ENCODE measurements at regions not wholly inside any gene's neighbourhood (a gene's known extent, or its start where the extent isn't known, plus 50 kb on each side); places are given as distances from the start of the nearest gene placed in this dataset.

DNA sequence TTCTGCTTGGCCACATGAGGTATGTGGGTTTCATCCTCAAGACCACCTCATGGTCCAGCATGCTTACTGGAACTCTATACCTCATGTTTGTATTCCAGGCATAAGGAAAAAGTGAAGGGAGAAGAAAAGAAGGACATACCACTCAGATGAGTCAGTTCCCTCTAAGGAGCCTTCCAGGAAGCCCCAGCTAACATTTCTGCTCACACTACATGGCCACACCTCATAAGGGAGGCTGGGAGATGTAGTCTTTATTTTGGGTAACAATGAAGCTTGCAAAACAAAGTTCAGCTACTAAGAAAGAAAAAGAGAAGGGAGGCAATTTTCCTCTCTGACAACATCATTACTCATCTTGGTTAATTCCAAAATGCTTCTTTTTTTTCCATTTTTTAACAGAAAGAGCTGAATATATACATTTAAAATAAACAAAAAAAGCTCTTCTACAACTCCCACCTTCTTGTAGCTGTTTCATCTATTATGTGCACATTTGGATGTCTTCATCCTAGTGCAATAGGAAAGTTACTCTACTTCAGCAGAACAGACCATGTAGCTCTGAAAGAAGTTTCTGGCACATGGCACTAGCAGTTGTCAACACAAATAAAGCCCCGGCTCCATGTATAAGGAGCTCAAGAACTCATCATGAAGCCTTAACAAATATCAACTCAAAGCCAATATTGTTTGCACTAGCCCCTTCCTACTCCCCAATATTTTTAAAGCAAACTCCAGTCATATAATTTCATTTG, 123.6 kb upstream of the CCDC112 start:
- Histone ChIP-seq H3K4me1 (ENCODE audit: control insufficient read depth in 1 of 2, low read depth in 2 of 2) (peaks cover 3 to 7% of the 10 kb centered on the region in 2 donors), H3K4me3 (no peak overlapping the region), H3K27me3 (replicated peaks; ENCODE audit: insufficient read depth) (no peaks in the 10 kb centered on the region), H3K27ac (no peak overlapping the region), H3K36me3 (no peaks in the 10 kb centered on the region), H3K9me3 (no peaks in the 10 kb centered on the region)
- DNase-seq (ENCODE audit: low spot score) = no peak
- ATAC-seq (ENCODE audit: insufficient number of reproducible peaks, low FRiP score, low read depth) = peak; percentile 54
- TF ChIP-seq, protein P1, sequence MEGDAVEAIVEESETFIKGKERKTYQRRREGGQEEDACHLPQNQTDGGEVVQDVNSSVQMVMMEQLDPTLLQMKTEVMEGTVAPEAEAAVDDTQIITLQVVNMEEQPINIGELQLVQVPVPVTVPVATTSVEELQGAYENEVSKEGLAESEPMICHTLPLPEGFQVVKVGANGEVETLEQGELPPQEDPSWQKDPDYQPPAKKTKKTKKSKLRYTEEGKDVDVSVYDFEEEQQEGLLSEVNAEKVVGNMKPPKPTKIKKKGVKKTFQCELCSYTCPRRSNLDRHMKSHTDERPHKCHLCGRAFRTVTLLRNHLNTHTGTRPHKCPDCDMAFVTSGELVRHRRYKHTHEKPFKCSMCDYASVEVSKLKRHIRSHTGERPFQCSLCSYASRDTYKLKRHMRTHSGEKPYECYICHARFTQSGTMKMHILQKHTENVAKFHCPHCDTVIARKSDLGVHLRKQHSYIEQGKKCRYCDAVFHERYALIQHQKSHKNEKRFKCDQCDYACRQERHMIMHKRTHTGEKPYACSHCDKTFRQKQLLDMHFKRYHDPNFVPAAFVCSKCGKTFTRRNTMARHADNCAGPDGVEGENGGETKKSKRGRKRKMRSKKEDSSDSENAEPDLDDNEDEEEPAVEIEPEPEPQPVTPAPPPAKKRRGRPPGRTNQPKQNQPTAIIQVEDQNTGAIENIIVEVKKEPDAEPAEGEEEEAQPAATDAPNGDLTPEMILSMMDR (IDR thresholded peaks at IDR 0.05) = no peak

DNA sequence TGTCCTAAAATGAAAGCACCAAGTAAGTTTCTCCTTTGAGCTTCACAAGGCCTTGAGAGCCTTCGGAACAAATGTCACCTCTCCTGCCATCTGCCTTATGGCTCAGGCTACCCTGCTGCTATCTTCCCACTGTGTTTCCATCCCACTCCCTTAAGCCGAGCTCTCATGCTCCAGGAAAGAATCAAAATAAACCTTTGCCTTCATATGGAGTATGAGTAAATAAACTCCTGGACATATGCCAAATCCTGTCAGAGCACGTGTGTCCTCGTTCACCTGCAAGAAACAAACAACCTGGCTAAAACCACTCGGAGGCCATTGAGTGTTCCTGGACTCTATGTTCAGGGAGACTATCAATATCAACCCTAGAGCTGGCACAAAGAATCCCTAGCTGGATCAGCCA, 122.3 kb upstream of the CCDC112 start:
- H3K36me3 ChIP-seq = no peaks in the 10 kb centered on the region
- H3K27me3 ChIP-seq (replicated peaks; ENCODE audit: insufficient read depth) = no peaks in the 10 kb centered on the region
- H3K4me1 ChIP-seq (ENCODE audit: control insufficient read depth in 1 of 2, low read depth in 2 of 2) = peaks cover 3 to 6% of the 10 kb centered on the region in 2 donors
- ATAC-seq (ENCODE audit: insufficient number of reproducible peaks, low FRiP score, low read depth) = no peak
- TF ChIP-seq, protein P1 (IDR thresholded peaks at IDR 0.05) = no peak
- H3K27ac ChIP-seq = no peak overlapping the region
- H3K4me3 ChIP-seq = no peak overlapping the region
- no peak for DNase-seq (ENCODE audit: low spot score)
- H3K9me3 ChIP-seq = no peaks in the 10 kb centered on the region

DNA sequence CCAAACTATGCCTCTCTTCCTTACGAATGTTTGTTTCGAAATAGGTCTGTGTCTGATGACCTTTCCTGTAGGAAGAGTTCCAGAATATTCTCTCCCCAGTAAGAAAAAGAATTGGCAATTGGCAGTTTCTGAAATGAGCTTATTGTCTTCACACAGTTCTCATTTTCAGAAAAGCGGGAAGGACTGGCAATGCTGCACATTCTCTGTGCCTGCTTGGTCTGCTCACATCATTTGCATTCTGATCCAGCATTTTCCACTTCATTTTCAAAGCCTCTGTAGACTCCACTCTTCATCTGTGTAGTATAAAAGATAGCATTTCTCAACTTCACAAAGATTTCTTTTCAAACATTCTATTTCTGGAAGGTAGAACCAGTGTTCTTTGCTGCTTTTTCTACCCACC, 120.6 kb upstream of the CCDC112 start:
- DNase-seq (ENCODE audit: low spot score) (no peak), ATAC-seq (ENCODE audit: insufficient number of reproducible peaks, low FRiP score, low read depth) (no peak)
- H3K27ac ChIP-seq = no peak overlapping the region
- no peaks in the 10 kb centered on the region for H3K36me3 ChIP-seq
- peaks cover 0 to 3% of the 10 kb centered on the region in 2 donors for H3K4me1 ChIP-seq (ENCODE audit: control insufficient read depth in 1 of 2, low read depth in 2 of 2)
- no peaks in the 10 kb centered on the region for H3K9me3 ChIP-seq
- TF ChIP-seq, protein P1 (IDR thresholded peaks at IDR 0.05) = no peak
- no peak overlapping the region for H3K4me3 ChIP-seq
- no peaks in the 10 kb centered on the region for H3K27me3 ChIP-seq (replicated peaks; ENCODE audit: insufficient read depth)

DNA sequence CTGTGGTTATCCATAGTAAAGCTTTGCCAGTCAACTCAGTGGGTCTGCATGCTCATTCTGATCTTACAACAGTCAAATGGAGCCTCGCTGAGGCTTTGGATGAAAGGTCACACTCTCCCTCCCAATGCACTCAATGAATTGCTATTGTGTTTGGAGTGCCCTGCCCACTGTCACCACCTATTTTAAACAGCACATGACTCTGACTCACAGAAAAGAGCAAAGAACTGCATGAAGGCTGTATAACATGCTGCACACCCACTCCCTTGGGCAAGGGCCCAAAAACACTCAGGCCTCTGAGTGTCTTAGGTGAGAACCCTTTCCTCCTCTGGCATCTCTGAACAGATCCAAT, 118.7 kb upstream of the CCDC112 start:
- Histone ChIP-seq H3K4me1 (ENCODE audit: control insufficient read depth in 1 of 2, low read depth in 2 of 2) (peaks cover 0 to under 1% of the 10 kb centered on the region in 2 donors), H3K36me3 (no peaks in the 10 kb centered on the region), H3K27me3 (replicated peaks; ENCODE audit: insufficient read depth) (no peaks in the 10 kb centered on the region), H3K4me3 (no peak overlapping the region), H3K27ac (no peak overlapping the region), H3K9me3 (no peaks in the 10 kb centered on the region)
- DNase-seq (ENCODE audit: low spot score) (no peak), ATAC-seq (ENCODE audit: insufficient number of reproducible peaks, low FRiP score, low read depth) (peak; percentile 23)
- TF ChIP-seq, protein P1 (IDR thresholded peaks at IDR 0.05) = no peak

DNA sequence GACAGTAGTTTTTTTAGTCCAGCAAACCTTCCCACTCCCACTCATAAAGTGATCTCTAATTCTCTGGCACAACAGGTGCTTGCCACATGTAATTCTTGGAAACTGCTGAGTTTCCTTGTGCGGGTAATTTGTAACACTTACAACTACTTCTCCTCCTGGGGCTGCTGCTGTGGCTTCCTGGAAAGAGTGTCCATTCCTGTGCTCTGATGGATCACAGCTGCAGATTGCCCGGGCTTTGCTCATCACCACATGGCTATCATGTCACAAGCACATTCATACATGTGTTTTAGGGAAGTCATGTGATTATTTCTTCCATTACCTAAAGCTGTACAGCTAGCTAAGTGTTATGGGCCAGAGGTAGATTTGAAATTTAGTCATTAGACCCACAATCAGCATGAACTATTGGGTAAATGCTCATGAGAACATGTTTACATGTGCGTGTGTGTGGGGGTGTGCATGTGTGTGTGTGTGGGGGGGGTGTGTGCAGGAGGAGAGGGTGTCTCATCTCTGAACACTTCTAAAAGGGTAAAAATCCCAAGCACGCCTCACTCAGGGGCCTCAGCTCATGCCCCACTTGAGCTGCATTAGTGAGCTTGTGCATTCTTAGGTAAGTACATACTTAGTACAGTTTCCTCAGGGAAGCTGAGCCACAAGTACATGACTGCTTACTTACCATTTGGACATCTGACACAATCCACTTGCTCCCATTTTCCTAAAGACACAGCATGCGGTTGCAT, 118.1 kb upstream of the CCDC112 start:
- Histone ChIP-seq H3K4me1 (ENCODE audit: control insufficient read depth in 1 of 2, low read depth in 2 of 2) (no peaks in the 10 kb centered on the region), H3K9me3 (no peaks in the 10 kb centered on the region), H3K36me3 (no peaks in the 10 kb centered on the region), H3K27me3 (replicated peaks; ENCODE audit: insufficient read depth) (no peaks in the 10 kb centered on the region), H3K4me3 (no peak overlapping the region), H3K27ac (no peak overlapping the region)
- ATAC-seq (ENCODE audit: insufficient number of reproducible peaks, low FRiP score, low read depth) = peak; percentile 15
- TF ChIP-seq, protein P1 (IDR thresholded peaks at IDR 0.05) = no peak
- DNase-seq (ENCODE audit: low spot score) = no peak
